GM10266 (cell line): ENCODE measurements at regions not wholly inside any gene's neighbourhood (a gene's known extent, or its start where the extent isn't known, plus 50 kb on each side); places are given as distances from the start of the nearest gene placed in this dataset.

Experiments
- DNase-seq: peaks from one replicate; pipeline ENCODE4 v3.0.0; 2012; ENCODE audit errors: extremely low spot score
- TF ChIP-seq, protein P1 (sequence below): IDR thresholded peaks from 2 replicates; pipeline ENCODE4 v1.5.1; 2012; ENCODE audit warnings: mild to moderate bottlenecking, low read depth; ENCODE audit not compliant: control insufficient read depth, insufficient read depth; ENCODE audit errors: missing control alignments

DNA sequence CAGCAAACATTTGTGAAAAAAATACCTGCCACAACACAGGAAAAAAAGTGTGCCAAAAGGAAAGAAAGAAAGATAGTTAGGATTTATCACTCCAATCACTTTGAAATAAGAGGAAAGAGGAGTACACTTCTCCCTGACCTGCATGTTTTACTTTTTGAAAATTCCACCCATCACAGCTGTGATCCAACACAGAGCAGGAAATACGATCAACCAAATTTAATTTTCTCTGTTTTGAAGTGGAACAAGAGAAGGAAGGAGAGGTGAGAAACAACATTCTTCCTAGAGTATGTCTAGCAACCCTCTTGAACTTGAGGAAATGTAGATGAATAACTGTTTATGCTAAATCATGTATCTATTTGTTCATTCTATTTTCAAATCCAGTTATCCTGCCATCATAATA lies 284.7 kb upstream of the SYT1 start:
- DNase-seq, result no peak
- TF ChIP-seq, protein P1, sequence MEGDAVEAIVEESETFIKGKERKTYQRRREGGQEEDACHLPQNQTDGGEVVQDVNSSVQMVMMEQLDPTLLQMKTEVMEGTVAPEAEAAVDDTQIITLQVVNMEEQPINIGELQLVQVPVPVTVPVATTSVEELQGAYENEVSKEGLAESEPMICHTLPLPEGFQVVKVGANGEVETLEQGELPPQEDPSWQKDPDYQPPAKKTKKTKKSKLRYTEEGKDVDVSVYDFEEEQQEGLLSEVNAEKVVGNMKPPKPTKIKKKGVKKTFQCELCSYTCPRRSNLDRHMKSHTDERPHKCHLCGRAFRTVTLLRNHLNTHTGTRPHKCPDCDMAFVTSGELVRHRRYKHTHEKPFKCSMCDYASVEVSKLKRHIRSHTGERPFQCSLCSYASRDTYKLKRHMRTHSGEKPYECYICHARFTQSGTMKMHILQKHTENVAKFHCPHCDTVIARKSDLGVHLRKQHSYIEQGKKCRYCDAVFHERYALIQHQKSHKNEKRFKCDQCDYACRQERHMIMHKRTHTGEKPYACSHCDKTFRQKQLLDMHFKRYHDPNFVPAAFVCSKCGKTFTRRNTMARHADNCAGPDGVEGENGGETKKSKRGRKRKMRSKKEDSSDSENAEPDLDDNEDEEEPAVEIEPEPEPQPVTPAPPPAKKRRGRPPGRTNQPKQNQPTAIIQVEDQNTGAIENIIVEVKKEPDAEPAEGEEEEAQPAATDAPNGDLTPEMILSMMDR, result no peak

DNA sequence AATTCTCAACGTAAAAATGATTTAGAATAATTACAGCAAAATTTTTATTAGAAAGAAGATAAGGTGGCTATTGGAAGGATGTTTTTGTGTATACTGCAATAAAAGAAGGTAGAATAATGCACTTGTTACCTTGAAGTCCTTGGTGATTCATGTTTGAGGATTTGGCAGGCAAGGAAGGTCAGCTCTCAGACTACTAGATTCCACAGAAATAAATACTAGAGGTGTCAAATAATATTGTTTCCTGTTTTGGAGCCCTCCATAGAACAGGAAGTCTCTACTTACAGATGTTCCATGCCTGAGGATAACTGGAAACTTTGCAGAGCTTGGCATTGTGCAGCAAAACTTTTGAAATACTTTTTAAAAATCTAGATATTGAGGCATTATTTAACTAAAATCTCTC lies 284.3 kb upstream of the SYT1 start:
- TF ChIP-seq, protein P1, result no peak
- DNase-seq, result no peak

DNA sequence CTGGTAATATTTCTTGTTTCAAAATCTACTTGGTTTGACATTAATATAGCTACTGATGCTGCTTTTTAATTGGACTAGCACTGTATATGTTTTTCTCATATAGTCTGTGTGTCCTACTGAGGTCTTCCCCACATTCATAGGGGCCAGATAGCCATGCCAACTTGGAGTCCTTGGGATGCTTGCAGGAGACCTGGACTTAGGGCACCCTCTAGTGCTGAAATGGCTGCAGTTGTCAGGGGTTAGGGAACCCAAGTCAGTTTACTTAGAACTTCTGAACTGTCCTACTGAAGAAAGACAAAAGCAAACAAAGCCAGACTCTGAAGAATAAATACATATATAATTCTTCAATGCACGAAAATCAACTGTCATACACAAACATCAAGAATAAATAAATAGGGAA lies 279.9 kb upstream of the SYT1 start:
- DNase-seq, result no peak
- TF ChIP-seq, protein P1, result no peak

DNA sequence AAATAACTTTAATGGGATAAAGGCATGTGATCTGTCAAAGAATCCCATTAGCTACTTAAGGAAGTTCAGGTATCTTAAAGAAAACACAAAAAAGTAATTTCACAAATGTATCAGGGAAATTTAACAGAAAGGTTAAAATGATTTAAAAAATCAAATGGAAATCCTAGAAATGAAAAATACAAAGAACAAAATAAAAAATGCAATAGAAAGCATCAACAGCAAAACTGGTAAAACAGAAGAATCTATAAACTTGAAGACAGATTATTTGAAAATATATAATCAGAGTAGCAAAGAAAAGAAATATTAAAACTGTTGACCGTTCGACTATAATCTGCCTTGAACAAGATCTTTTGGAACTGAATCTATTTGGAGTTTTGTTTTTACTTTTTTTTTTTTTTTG lies 279.4 kb upstream of the SYT1 start:
- TF ChIP-seq, protein P1, result no peak
- no peak for DNase-seq

DNA sequence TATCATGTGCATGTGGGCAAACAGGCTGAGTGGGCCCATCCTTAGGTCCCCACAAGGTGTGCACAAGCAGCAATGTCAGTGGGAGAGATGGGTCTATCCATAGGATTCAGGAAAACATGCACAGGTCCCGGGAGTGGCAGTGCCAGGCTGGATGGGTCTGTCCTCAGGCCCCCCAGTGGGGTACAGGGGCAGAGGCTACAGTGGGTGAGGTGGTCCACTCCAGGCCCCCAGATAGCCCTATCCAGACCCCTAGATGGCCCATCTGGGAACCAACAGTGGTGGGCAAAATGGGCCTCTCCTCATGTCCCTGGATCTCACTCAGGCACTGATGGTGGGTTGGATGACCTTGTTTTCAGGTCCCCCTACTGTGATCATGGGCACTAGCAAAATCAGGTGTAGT lies 277.8 kb upstream of the SYT1 start:
- no peak for DNase-seq
- TF ChIP-seq, protein P1, result no peak

DNA sequence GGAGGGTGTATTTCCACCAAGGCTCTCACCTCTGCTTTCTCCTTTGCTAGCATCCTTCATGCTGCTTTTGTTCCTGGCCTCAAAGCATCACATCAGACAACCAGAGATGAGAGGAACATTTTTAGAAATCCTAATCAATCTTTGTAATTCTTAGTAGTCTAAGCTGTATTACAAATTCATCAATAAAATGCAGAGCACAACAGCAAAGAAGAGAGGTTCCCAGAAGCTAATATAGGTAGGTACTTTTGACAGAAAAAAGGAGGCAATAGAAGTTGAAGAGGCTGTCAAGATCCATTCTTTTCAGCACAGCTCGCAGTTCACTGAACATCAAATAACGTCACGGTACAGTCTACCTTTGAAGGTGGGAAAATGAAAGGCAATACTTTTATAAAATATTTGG lies 265.2 kb upstream of the SYT1 start:
- DNase-seq, result no peak
- TF ChIP-seq, protein P1, result no peak

DNA sequence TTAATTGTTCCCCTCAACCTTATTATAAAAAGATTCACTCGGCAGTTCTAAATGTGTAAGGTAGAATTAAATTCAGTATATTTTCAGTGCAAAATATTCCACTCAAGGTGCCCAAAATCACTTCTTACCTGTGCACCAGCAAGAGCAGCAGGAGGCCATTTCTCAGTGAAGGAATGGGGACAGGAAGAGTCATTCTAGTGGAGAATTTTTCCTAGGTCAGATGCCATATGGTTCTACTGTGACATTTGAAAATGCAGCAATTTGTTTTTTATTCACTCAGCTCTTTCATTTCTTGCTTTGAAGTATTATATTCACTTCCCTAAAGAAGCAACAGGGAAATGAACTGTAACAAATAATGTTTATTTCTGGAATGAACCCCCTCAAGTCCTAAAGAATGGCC lies 264.0 kb upstream of the SYT1 start:
- no peak for DNase-seq
- TF ChIP-seq, protein P1, result no peak
